C4-2B (cell line): ENCODE measurements at regions not wholly inside any gene's neighbourhood (a gene's known extent, or its start where the extent isn't known, plus 50 kb on each side); places are given as distances from the start of the nearest gene placed in this dataset.

ENCODE experiments used
- H3K27ac ChIP-seq: fragments of 450-650 bp; 2 replicates; pipeline ENCODE4 v1.5.1; 2017
- ZFX ChIP-seq: fragments of 450-650 bp; IDR thresholded peaks from 2 replicates; pipeline ENCODE4 v1.6.1; 2017
- TF ChIP-seq, protein P1 (sequence below): fragments of 450-650 bp; conservative IDR thresholded peaks from 2 replicates; pipeline ENCODE4 v1.5.1; 2017; ENCODE audit warnings: mild to moderate bottlenecking

DNA sequence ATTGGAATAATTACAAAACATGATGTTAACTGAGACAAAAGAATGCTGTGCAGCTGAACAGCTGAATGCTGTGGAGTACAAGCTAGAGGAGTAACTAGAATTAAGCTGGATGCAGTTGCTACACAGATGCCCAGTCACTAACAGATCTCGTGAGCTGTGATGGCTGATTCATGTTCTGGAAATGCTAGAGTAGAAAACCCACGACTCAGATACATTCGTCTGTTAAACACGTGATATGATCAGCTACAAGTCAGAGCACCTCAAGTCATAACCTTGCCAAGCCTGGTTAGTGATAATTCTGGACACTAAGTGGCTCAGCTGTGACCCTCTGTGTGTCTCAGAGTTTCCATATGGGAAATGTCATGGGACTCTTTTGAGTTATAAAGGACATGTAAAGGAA is 89.7 kb upstream of the ESRRG start:
- TF ChIP-seq, protein P1, sequence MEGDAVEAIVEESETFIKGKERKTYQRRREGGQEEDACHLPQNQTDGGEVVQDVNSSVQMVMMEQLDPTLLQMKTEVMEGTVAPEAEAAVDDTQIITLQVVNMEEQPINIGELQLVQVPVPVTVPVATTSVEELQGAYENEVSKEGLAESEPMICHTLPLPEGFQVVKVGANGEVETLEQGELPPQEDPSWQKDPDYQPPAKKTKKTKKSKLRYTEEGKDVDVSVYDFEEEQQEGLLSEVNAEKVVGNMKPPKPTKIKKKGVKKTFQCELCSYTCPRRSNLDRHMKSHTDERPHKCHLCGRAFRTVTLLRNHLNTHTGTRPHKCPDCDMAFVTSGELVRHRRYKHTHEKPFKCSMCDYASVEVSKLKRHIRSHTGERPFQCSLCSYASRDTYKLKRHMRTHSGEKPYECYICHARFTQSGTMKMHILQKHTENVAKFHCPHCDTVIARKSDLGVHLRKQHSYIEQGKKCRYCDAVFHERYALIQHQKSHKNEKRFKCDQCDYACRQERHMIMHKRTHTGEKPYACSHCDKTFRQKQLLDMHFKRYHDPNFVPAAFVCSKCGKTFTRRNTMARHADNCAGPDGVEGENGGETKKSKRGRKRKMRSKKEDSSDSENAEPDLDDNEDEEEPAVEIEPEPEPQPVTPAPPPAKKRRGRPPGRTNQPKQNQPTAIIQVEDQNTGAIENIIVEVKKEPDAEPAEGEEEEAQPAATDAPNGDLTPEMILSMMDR, result no peak
- TF ChIP-seq ZFX, result no peak
- no peak overlapping the region for H3K27ac ChIP-seq

DNA sequence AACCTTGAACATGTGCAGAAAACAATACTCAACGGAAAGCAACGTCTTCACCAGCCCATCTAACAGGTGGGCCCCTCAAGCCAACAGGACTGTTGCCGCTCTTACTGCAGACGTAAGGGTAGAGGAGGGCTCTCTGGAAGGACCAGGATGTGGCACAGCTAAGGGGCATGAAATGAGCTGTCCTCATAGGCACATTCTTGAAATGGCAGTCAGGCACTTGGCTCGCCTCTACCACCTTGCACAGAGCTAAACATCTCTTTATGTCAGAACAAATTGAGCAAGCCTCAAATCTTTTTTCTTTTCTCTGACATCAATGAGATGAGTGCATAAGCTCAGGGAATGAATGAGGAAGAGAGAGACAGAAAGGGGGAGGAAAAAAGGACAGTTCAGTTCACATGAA is 86.4 kb upstream of the ESRRG start:
- TF ChIP-seq ZFX, result no peak
- TF ChIP-seq, protein P1, result no peak

DNA sequence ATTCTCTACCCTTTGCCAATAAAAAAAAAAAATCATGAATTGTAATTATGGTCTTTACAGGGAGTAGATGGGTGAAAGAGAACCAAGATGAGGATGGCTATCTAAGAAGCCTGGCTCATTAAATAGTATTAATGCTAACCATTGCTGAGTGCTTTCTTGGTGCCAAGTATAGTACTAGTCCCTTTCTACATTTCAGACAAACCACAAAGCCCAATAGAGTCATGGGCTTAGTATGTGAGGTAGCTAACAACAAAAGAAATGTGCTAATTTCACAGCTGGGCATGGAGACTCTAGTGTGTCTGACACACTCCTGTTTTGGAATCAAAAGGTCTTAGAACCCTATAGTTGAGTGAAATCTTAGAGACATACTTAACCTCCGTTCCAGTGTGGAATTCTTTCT is 84.5 kb upstream of the ESRRG start:
- no peak for TF ChIP-seq ZFX
- TF ChIP-seq, protein P1, result no peak
- H3K27ac ChIP-seq, result no peak overlapping the region

More for the DNA sequence above, 86.4 kb upstream of the ESRRG start:
- no peak overlapping the region for H3K27ac ChIP-seq

DNA sequence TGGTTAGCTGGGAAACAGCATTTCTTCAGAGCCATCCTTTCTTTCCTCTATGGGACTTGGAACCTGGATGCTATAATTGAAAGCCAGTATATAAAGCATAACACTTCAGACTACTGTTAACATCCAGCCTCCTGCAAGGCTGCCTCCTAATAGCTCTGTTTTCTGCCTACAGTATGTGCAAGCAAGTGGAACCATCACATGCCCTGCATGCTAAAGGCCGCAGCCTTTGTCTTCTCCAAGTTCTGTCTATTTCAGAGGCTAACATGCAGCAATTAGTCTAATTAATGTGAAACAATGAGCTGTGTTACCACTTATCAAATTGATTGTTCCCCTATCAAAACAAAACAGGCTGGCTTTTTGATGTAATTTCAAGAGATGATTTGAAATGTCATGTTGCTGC is 82.7 kb upstream of the ESRRG start:
- TF ChIP-seq, protein P1, result no peak
- TF ChIP-seq ZFX, result no peak
- no peak overlapping the region for H3K27ac ChIP-seq

DNA sequence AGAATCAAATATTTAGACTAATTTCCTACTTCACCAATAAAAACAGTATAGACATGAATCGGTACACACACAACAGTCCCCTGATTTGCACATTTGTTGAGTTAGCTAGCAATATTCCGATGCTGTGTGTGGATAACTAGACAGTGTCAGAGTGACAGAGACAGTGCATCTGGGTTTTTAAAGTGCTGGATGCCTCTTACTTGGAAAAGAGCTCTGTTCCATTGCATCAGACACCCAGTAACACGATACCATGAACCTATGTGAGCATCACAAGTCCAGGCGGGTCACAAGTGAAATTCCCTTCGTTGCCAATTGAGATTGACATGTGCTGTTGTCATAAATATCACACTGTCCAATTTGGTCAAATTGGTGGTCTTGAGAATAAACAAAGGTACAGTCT is 82.0 kb upstream of the ESRRG start:
- TF ChIP-seq, protein P1, result no peak
- TF ChIP-seq ZFX, result no peak
- H3K27ac ChIP-seq, result no peak overlapping the region

DNA sequence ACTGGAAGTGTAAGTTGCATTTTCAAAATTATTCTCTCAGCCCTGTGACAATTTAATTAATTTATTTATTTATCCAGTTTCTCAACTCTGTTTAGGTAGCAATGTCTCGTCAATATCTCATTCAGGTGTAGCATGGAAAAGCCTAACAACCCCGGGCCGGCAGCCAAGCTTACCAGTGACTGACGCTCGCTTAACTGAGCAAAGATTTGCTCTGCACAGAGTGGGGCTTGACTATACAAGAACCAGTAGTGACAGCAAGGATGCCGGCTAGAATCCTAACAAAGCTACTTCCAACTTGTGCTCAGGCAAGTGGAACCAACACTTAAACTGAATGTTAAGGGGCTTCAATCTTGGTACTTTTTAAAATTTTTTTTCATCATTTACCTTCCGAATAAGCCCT is 80.9 kb upstream of the ESRRG start:
- TF ChIP-seq ZFX, result no peak
- TF ChIP-seq, protein P1, result no peak

DNA sequence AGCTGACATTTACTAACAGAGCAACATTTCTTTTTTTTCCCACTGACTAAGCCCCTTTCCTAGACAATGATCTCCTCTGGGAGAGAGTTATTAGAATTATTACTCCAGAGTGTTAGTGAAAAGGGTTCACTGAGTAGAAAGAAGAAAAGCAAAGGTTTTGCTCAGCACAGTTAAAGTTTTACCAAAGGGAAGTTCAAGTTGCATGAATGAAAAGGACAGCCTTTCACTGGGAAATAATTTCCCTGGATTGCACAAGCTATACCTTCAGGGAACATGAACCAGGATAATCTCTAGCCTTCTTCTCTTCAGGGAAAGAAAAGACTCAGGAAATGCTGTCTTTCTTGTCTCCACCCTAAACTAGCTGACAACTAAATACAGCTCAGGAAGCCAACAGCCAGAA is 71.4 kb upstream of the ESRRG start:
- TF ChIP-seq, protein P1, result no peak
- TF ChIP-seq ZFX, result no peak
- H3K27ac ChIP-seq, result no peak overlapping the region

More for the DNA sequence above, 80.9 kb upstream of the ESRRG start:
- H3K27ac ChIP-seq, result no peak overlapping the region
